Cardiac muscle cell (in vitro differentiated cells and primary cell): ENCODE measurements at regions not wholly inside any gene's neighbourhood (a gene's known extent, or its start where the extent isn't known, plus 50 kb on each side); places are given as distances from the start of the nearest gene placed in this dataset.

Source experiments
- DNase-seq, 2 donors: peaks; one replicate each; pipeline versions ENCODE4 v3.0.0 to v3.0.0-alpha.2; 2010 to 2017; ENCODE audit warnings: low read depth in 1 of 2, low spot score in 1 of 2
- H3K27ac ChIP-seq: fragments of 200-600 bp; sonication (generic); 2 replicates; pipeline ENCODE4 v1.5.1; 2016
- H3K27me3 ChIP-seq: fragments of 200-600 bp; sonication (generic); 2 replicates; pipeline ENCODE4 v1.6.0; 2016; ENCODE audit warnings: control low read depth
- H3K36me3 ChIP-seq: fragments of 200-600 bp; sonication (generic); 2 replicates; pipeline ENCODE4 v1.5.1; 2016; ENCODE audit warnings: control low read depth
- H3K4me1 ChIP-seq: fragments of 200-600 bp; sonication (generic); 2 replicates; pipeline ENCODE4 v1.8.1; 2017; ENCODE audit warnings: low read depth, mild to moderate bottlenecking, mixed run types
- H3K4me3 ChIP-seq: fragments of 200-600 bp; sonication (generic); 2 replicates; pipeline ENCODE4 v1.5.1; 2016; ENCODE audit warnings: mild to moderate bottlenecking
- H3K9me3 ChIP-seq: fragments of 200-600 bp; sonication (generic); 2 replicates; pipeline ENCODE4 v1.5.1; 2017; ENCODE audit warnings: low read depth, mild to moderate bottlenecking, control low read depth
- CTCF ChIP-seq: IDR thresholded peaks from 2 replicates; pipeline ENCODE4 v1.5.1; 2012; ENCODE audit warnings: low read depth, mild to moderate bottlenecking, low read length

- Histone ChIP-seq H3K9me3 (no peaks in the 10 kb centered on the region), H3K4me3 (no peak overlapping the region), H3K27ac (no peak overlapping the region), H3K27me3 (no peaks in the 10 kb centered on the region), H3K36me3 (no peaks in the 10 kb centered on the region), H3K4me1 (no peaks in the 10 kb centered on the region)
- no peak for TF ChIP-seq CTCF
- DNase-seq = no peak
Measured at GRCh38 chr7:32399311-32399710, 90.9 kb downstream of the LSM5 start.

DNA sequence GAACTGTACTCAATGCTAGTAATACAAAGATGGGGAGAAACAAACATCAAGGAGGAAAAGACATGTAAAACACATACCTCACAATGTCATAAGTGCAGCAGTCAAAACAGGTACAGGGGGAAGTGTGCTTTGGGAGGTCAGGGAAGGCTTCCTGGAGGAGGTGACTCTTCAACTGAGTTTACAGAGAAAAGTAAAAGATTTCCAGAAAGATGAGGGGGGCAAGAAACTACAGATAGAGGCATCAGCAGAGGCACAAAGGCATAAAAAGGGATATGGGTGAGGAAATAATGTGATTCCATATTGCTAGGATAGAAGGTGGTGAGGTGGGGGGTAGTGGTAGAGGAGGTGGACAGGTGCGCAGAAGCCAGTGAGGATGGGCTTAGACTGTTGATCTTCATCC is 95.0 kb downstream of the LSM5 start:
- no peak for DNase-seq
- Histone ChIP-seq H3K27me3 (no peaks in the 10 kb centered on the region), H3K4me3 (no peak overlapping the region), H3K36me3 (no peaks in the 10 kb centered on the region), H3K27ac (no peak overlapping the region), H3K4me1 (no peaks in the 10 kb centered on the region), H3K9me3 (no peaks in the 10 kb centered on the region)
- TF ChIP-seq CTCF = no peak

- Histone ChIP-seq H3K27ac (no peak overlapping the region), H3K27me3 (no peaks in the 10 kb centered on the region), H3K9me3 (no peaks in the 10 kb centered on the region), H3K4me1 (no peaks in the 10 kb centered on the region), H3K4me3 (no peak overlapping the region), H3K36me3 (no peaks in the 10 kb centered on the region)
- no peak for TF ChIP-seq CTCF
- no peak for DNase-seq
Measured at GRCh38 chr7:32393861-32394260, 96.3 kb downstream of the LSM5 start.

GRCh38 chr7:32390210-32390609 is 100.0 kb downstream of the LSM5 start:
- DNase-seq = no peak
- no peaks in the 10 kb centered on the region for H3K4me1 ChIP-seq
- no peaks in the 10 kb centered on the region for H3K27me3 ChIP-seq
- no peak overlapping the region for H3K27ac ChIP-seq
- TF ChIP-seq CTCF = no peak
- H3K9me3 ChIP-seq = no peaks in the 10 kb centered on the region
- H3K36me3 ChIP-seq = no peaks in the 10 kb centered on the region
- no peak overlapping the region for H3K4me3 ChIP-seq

GRCh38 chr7:32385316-32385956 is 104.7 kb downstream of the LSM5 start:
- DNase-seq = peak in 1 of 2 donors; percentile 8
- no peaks in the 10 kb centered on the region for H3K36me3 ChIP-seq
- TF ChIP-seq CTCF = no peak
- H3K4me3 ChIP-seq = no peak overlapping the region
- no peaks in the 10 kb centered on the region for H3K27me3 ChIP-seq
- no peaks in the 10 kb centered on the region for H3K9me3 ChIP-seq
- no peak overlapping the region for H3K27ac ChIP-seq
- no peaks in the 10 kb centered on the region for H3K4me1 ChIP-seq

DNA sequence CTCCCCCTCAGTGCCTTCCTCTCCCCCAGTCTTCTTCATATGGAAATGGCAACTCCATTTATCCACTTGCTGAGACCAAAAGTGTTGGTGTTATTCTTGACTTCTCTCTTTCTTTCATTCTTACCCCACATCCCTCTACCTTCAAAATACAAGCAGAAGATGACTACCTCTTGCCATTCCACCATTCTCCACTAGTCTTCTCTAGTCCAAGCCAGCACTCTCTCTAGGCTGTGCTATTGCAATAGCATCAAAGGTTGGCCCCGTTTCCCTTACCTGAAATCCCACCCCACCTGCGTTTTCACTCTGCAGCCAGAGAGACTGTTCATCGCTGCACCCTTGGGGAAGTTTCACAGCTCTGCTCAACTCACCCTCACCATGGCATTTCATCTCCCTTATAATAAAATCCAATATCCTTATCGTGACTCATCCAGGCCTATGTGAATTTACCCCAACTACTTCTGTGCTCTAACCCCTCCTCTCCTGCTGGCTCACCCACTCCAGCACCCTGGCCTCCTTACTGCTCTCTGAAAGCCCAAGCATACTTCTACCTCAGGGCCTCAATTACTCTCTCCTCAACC is 109.1 kb downstream of the LSM5 start:
- Histone ChIP-seq H3K27ac (no peak overlapping the region), H3K9me3 (no peaks in the 10 kb centered on the region), H3K4me3 (no peak overlapping the region), H3K4me1 (no peaks in the 10 kb centered on the region), H3K27me3 (no peaks in the 10 kb centered on the region), H3K36me3 (no peaks in the 10 kb centered on the region)
- TF ChIP-seq CTCF = no peak
- DNase-seq = no peak
